ENCODE measurements at regions not wholly inside any gene's neighbourhood (a gene's known extent, or its start where the extent isn't known, plus 50 kb on each side); places are given as distances from the start of the nearest gene placed in this dataset.
A peak's percentile ranks its signal among the peaks of the same experiment; 100 is the strongest.
"Not testable (repeated sequence)": the region's sequence is repeated elsewhere in the genome, so short reads cannot be mapped to it uniquely, and the experiment has no call there.

- DNase-seq: no peak
Measured at GRCh38 chr3:5366746-5367145, 179.2 kb downstream of the EDEM1 start.

DNA sequence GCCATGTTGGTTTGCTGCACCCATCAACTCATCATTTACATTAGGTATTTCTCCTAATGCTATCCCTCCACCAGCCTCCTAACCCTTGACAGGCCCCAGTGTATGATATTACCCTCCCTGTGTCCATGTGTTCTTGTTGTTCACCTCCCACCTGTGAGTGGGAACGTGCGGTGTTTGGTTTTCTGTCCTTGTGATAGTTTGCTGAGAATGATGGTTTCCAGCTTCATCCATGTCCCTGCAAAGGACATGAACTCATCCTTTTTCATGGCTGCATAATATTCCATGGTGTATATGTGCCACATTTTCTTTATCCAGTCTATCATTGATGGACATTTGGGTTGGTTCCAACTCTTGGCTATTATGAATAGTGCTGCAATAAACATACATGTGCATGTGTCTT lies 184.0 kb downstream of the EDEM1 start:
- not testable (repeated sequence) for DNase-seq

DNA sequence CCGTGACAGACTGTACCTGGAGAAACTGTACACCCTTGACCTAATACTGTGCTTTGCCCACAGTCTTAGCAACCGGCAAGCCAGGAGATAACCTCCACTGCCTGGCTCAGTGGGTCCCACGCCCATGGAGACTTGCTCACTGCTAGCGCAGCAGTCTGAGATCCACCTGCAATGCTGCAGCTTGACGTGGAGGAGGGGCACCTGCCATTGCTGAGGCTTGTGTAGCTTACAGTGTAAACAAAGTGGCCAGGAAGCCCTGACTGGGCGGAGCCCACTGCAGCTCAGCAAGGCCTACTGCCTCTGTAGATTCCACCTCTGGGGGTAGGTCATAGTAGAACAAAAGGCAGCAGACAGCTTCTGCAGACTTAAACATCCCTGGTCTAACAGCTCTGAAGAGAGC lies 189.3 kb downstream of the EDEM1 start:
- DNase-seq: peak; percentile 78

DNA sequence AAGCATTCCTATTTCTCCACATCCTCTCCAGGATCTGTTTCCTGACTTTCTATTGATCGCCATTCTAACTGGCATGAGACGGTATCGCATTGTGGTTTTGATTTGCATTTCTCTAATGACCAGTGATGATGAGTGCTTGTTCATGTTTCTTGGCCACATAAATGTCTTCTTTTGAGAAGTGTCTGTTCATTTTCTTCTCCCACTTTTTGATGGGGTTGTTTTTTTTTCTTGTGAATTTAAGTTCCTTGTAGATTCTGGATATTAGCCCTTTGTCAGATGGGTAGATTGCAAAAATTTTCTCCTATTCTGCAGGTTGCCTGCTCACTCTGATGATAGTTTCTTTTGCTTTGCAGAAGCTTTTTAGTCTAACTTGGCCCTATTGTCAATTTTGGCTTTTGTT lies 191.8 kb downstream of the EDEM1 start:
- DNase-seq: not testable (repeated sequence)

DNA sequence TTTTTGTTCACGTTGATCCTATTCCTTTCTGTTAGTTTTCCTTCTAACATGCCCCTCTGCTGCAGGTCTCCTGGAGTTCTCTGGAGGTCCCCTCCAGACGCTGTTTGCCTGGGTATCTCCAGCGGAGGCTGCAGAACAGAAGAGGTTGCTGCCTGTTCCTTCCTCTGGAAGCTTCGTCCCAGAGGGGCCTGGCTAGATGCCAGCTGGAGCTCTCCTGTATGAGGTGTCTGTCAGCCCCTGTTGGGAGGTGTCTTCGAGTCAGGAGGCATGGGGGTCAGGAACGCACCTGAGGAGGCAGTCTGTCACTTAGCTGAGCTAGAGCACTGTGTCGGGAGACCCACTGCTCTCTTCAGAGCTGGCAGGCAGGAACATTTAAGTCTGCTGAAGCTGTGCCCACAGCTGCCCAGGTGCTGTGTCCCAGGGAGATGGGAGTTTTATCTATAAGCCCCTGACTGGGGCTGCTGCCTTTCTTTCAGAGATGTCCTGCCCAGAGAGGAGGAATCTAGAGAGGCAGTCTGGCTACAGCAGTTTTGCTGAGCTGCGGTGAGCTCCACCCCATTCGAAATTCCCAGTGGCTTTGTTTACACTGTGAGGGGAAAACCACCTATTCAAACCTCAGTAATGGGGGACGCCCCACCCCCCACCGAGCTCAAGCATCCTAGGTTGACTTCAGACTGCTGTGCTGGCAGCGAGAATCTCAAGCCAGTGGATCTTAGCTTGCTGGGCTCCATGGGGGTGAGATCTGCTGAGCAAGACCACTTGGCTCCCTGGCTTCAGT lies 196.2 kb downstream of the EDEM1 start:
- not testable (repeated sequence) for DNase-seq

DNA sequence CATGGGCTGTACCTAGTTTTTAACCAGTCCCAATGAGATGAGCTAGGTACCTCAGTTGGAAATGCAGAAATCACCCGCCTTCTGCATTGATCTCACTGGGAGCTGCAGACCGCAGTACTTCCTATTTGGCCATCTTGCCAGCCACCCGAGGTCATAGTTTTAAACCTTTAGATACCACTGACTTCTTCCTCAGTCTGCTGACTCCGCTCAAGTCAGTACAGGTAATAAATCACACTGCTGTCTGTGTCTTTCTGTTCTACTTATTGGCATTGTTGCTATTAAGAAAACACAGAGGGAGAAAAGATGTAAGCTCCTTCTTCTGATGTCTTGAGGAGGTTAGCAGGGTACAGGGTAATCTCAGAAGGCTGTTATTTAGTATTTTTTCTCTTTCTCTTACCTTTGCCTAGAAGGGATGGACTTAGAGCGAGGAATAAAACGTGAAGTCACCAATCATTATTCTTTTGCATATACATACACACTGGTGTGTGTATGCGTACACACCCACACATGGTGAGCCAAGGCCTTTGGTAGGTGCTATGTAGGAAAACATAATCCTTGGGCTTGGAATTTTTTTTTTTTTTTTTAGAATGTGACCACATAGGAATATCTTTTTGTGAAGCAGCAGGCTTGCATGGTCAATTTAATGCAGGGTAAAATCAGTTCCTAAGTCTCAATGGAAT lies 197.2 kb downstream of the EDEM1 start:
- DNase-seq: no peak

GRCh38 chr3:5388091-5388490 lies 200.6 kb downstream of the EDEM1 start:
- DNase-seq: peak; percentile 0

DNA sequence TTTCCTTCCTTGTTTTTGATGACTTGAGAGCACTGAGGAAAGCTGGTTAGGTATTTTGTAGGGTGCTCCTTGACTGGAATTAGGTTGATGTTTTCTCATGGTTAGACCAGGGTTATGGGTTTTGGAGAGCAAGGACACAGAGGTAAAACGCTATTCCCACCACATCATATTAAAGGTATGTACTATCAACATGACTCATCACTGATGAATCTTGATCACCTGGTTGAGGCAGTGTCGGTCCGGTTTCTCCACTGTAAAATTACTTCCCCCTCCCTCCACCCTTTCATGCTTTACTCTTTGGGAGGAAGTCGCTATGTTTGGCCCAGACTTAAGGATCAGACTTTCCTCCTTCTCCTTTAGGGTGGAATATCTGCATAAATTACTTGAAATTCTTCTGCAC lies 201.6 kb downstream of the EDEM1 start:
- DNase-seq: peak; percentile 7

- no peak for DNase-seq
Measured at GRCh38 chr3:5390221-5390620, 202.7 kb downstream of the EDEM1 start.

DNA sequence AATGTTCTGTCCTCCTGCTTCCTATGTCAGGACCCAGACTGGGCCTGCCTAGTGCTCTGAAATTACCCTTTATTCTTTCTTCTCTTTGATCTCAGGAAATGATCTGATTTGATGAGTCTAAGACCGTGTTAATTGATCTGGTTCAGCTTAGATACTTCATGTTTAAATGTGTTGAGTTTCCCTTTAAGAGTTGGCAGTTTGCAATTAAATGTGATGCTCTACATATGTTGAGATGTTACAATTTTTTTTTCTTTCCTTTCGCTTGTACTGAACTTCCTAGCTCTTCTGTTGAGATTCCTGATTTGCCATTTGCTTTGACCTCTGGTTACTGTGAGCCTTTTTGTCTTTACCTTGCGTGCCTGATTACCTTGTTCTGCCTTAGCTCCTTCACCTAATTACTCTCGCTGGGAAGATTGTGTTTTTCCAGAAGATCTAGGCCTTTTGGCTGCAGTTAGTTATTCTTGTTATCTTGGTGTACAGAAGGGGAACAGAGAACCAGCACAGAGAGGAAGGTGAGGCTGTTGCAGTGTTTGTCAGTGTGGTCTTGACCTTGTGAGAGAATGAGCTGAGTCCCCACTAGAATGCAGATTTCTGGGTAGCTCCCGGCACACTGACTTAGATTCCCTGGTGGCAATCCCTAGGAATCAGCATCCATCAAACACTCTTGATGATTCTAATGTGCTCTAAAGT lies 203.6 kb downstream of the EDEM1 start:
- no peak for DNase-seq

DNA sequence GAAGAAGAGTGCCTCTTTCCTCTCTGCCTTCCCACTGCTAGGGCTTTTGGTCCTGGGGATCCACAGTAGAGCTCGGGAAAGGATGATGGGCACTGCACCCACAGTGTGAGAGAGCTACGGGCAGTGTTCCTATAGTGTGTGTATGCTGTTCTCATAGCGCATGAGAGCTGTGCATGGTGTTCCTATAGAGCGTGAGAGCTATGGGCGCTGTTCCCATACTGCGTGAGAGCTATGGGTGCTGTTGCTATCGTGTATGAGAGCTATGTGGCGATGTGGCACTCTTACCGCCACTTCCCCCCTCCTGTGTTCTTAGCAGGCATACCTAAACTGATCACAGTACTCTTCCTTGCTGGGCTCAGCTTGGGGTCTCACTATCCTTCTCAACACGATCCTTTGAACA lies 213.5 kb downstream of the EDEM1 start:
- DNase-seq: no peak

DNA sequence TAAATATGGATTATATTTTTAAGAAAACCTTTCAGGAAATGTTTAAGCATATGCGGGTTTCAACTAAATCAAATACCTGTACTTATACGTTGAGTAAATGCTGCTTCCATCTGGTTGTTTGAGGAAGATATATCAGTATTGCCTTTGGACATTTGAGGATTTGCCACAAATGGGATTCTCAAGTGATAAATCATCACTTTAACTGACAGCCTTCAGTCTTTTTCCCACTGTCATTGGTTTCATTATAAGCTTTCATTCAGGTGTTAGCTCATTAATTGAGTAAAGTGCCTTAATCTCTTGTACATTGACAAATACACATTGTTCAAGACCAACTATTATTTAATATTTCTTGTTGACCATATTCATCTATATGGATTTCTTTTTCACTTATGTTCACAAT lies 217.2 kb downstream of the EDEM1 start:
- DNase-seq: no peak

GRCh38 chr3:5411786-5412185 lies 224.3 kb downstream of the EDEM1 start:
- peak; percentile 1 for DNase-seq

- no peak for DNase-seq
Measured at GRCh38 chr3:5423076-5423475, 235.6 kb downstream of the EDEM1 start.

DNA sequence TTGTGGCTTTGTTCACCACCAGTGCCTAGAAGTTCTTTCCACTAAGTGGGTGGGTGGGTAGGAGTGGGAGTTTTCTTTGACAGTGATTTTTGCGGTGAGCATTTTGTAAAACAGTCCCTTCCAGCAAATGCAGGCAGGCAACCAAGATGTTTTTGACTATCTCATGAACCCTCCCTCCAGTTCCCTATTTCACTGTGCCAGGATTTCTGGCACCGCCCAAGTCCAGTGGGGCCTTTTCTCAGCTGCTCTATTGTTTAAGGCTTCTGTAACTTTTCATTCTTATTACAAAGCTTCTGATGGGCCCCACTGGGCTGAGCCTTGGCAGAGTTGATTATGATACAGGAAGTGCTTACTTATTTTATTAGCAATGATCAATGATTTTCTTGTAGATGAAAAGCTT lies 236.0 kb downstream of the EDEM1 start:
- no peak for DNase-seq

GRCh38 chr3:5425371-5425770 lies 237.9 kb downstream of the EDEM1 start:
- DNase-seq: no peak

DNA sequence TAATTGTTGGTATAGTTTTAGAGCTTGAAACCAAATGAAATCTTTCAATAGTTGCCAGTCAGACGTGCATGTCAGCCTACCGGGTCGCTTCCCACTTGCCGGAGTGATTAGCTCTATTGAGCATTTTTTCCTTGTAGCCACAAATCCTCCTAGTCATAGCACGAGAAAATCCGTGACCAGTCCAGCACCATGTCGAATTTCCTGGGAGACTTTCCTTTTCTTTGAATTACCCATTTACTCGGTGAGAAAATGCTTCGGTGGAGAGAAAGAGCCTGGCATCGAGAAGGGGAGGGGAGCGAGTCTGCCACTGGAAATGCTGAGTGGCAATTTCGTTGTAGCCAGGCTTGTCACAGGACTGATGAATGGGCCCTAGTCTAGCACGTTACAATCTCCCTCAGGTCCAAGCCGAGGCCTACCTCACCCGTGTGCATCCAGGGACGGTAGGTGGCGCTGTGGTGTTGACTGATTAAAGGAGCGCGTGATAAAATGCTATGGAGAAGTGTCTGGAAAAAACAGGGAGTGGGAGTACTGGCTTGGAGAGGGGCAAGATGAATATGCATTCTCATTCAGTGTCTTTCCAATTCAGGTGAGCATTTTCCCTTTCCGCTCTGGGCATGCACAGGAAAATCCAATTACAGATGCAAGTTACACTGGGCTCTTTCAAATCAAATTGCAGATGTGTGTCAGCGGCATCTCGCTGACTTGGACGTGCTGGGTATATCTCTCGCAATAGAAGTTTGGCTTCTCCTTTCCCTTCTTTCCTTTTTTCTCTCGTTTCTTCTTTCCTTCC lies 238.8 kb downstream of the EDEM1 start:
- DNase-seq: peak; percentile 88

GRCh38 chr3:5427021-5427420 lies 239.5 kb downstream of the EDEM1 start:
- DNase-seq: no peak

- no peak for DNase-seq
Measured at GRCh38 chr3:5427938-5428337, 240.4 kb downstream of the EDEM1 start.

DNA sequence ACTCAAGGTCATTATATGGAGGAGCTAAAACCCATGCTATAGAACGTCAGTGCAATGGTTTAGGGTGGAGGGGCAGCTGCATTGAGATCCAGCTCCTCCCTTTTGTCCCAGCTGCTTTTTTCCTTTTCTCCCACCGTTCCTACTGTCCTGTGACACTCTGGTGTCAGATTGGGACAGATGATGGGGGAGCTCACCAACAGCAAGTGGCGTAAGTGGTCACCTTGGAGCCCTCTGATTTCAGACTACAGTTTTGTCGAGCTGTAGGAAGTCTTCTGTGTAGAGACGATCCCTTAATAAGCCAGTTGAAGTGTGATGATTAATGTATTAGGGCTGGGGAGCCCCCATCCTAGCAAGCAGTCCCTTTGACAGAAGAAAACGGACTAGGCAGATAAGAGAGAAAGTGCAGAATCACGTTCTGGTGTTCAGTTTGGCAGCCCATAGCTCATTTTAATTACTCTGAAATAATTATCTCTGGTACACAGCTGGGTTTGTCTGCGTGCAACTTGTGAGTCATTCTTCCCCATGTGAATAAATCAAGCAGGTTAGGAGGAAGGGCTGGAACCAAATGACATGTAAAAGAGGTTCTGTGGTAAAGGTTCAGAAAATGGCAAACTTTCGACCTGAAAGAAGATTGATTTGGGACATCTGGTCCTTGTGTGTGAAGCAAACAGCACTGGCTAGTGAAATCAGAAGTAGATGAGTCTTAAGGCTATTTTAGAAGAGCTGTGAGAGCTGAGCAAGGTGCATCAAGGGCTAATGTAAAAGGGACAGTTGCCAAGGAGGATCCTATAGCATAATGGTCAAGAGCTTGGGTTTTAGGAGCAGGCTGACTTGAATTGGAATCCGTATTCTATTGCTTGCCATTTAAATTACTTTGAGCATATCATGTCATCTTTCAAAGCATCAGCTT lies 241.4 kb downstream of the EDEM1 start:
- DNase-seq: no peak

DNA sequence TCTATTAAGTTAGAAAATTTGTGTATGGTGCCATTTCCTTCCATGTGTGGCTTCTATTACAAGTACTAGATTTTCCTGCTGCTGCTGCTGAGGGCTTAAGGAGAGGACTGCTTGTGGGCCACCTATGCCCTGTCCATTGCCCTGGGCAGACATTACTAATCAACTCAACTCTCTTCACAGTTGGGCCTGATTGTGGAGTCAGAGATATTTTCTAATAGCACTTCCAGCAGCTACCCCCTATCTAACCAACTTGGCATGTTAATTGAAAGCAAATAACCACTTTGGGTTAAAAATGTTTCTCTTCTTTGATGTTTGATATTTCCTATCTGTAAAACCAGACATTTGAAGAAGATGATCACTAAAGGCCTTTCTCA lies 242.0 kb downstream of the EDEM1 start:
- DNase-seq: no peak

DNA sequence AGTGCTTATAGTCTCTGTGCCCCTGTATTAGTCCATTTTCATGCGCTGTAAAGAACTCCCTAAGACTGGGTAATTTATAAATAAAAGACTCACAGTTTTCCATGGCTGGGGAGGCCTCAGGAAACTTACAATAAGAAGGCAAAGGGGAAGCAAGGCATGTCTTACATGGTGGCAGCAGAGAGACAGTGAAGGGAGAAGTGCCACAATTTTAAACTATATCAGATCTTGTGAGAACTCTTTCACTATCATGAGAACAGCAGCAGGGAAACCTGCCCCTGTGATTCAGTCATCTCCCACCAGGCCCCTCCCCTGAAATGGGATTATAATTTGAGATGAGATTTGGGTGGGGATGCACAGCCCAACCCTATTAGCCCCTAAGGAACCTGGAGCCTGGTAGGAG lies 243.2 kb downstream of the EDEM1 start:
- DNase-seq: no peak
